ENCODE measurements at regions not wholly inside any gene's neighbourhood (a gene's known extent, or its start where the extent isn't known, plus 50 kb on each side); places are given as distances from the start of the nearest gene placed in this dataset.

- DNase-seq (ENCODE audit: low spot score): no peak
- Histone ChIP-seq H3K27ac (ENCODE audit: low read depth) (no peak overlapping the region), H3K27me3 (ENCODE audit: insufficient read depth) (no peaks in the 10 kb centered on the region), H3K4me2 (no peak overlapping the region), H3K9me2 (ENCODE audit: insufficient read depth) (no peaks in the 10 kb centered on the region), H3K36me3 (ENCODE audit: insufficient read depth) (no peaks in the 10 kb centered on the region), H3K79me2 (replicated peaks; ENCODE audit: insufficient read depth) (no peaks in the 10 kb centered on the region), H4K20me1 (replicated peaks; ENCODE audit: insufficient read depth) (no peaks in the 10 kb centered on the region), H3K4me3 (no peak overlapping the region), H2AFZ (peak overlapping the region; percentile 16; the same call in 1 of the 2 replicates), H3K4me1 (ENCODE audit: insufficient read depth) (0 out of 2 replicates have a peak, but pooled peaks cover 8% of the 10 kb centered on the region), H3F3A (replicated peaks; ENCODE audit: low read depth) (no peaks in the 10 kb centered on the region)
- ATAC-seq: no peak
- H3K9me3 Mint-ChIP-seq: no peaks in the 10 kb centered on the region
- TF ChIP-seq STAT1 (IDR thresholded peaks at IDR 0.05; ENCODE audit: unreplicated experiment) (no peak), JUNB (IDR thresholded peaks at IDR 0.05; ENCODE audit: unreplicated experiment) (no peak), EZH2 (IDR thresholded peaks at IDR 0.05; ENCODE audit: low read depth, unreplicated experiment) (no peak), REST (IDR thresholded peaks at IDR 0.05; ENCODE audit: unreplicated experiment) (no peak), CREB1 (CRISPR knock-in tag; IDR thresholded peaks at IDR 0.05; ENCODE audit: low read depth) (no peak), NANOG (IDR thresholded peaks at IDR 0.05; ENCODE audit: borderline replicate concordance) (no peak), ZNF331 (CRISPR knock-in tag; IDR thresholded peaks at IDR 0.05; ENCODE audit: low read depth) (no peak), CTCF (conservative IDR thresholded peaks at IDR 0.05; ENCODE audit: low read depth in 2 of 2) (no peak), POLR2AphosphoS5 (IDR thresholded peaks at IDR 0.05; ENCODE audit: low read depth) (no peak), ZNF114 (CRISPR knock-in tag; IDR thresholded peaks at IDR 0.05) (no peak), ETS1 (IDR thresholded peaks at IDR 0.05) (no peak), EZH2phosphoT487 (IDR thresholded peaks at IDR 0.05; ENCODE audit: unreplicated experiment) (no peak), ZNF462 (CRISPR knock-in tag; IDR thresholded peaks at IDR 0.05) (no peak)
- H3K27ac Mint-ChIP-seq: no peak overlapping the region
- no peak overlapping the region for H3K4me3 Mint-ChIP-seq
- peaks cover 5% of the 10 kb centered on the region for H3K4me1 Mint-ChIP-seq
- no peaks in the 10 kb centered on the region for H3K27me3 Mint-ChIP-seq (ENCODE audit: insufficient read depth, low read depth, poor library complexity)
- no peaks in the 10 kb centered on the region for H3K36me3 Mint-ChIP-seq (ENCODE audit: low read depth)
Measured at GRCh38 chr14:66041582-66041981, 444.6 kb upstream of the CCDC196 start.
